BJ (cell line): ENCODE measurements at regions not wholly inside any gene's neighbourhood (a gene's known extent, or its start where the extent isn't known, plus 50 kb on each side); places are given as distances from the start of the nearest gene placed in this dataset.

Source experiments
- CTCF ChIA-PET: fragments of 350-600 bp; formaldehyde crosslinking; extraction: SDS; loops from one replicate; lab custom pipeline; 2021; ENCODE audit warnings: antibody characterized with exemption, inconsistent platforms; lab: Yijun Ruan, JAX
- POLR2A ChIA-PET: fragments of 300-600 bp; sonication (Branson Sonifier 250); formaldehyde crosslinking; extraction: SDS; loops from one replicate; lab custom pipeline; 2021; ENCODE audit warnings: antibody characterized with exemption; lab: Charles Lee
- DNase-seq: peaks from one replicate; pipeline ENCODE4 v3.0.0-alpha.2; 2011; ENCODE audit warnings: low read depth
- H3K27me3 ChIP-seq: 2 replicates; pipeline ENCODE4 v1.6.0; 2011; ENCODE audit warnings: low read length; ENCODE audit not compliant: control insufficient read depth, insufficient read depth
- H3K36me3 ChIP-seq: 2 replicates; pipeline ENCODE4 v1.5.1; 2011; ENCODE audit warnings: low read length; ENCODE audit not compliant: control insufficient read depth, insufficient read depth
- H3K4me3 ChIP-seq: 2 replicates; pipeline ENCODE4 v1.5.1; 2011; ENCODE audit warnings: low read depth, mild to moderate bottlenecking, control low read depth, low read length
- CTCF ChIP-seq: IDR thresholded peaks from 2 replicates; pipeline ENCODE4 v1.5.1; 2011; ENCODE audit warnings: low read depth, mild to moderate bottlenecking, control low read depth, inconsistent platforms, low read length, moderate library complexity; ENCODE audit not compliant: insufficient read depth

- ChIA-PET CTCF (no interaction called here), POLR2A (no interaction called here)
- Histone ChIP-seq H3K4me3 (no peak overlapping the region), H3K36me3 (no peaks in the 10 kb centered on the region), H3K27me3 (no peaks in the 10 kb centered on the region)
- DNase-seq, result no peak
- no peak for TF ChIP-seq CTCF
Observed at GRCh38 chr18:75879196-75879595, 451.7 kb upstream of the SMIM21 start.

- ChIA-PET POLR2A (no interaction called here), CTCF (no interaction called here)
- Histone ChIP-seq H3K27me3 (no peaks in the 10 kb centered on the region), H3K4me3 (no peak overlapping the region), H3K36me3 (no peaks in the 10 kb centered on the region)
- no peak for TF ChIP-seq CTCF
- no peak for DNase-seq
Observed at GRCh38 chr18:75875559-75875958, 448.1 kb upstream of the SMIM21 start.

GRCh38 chr18:75874401-75875089 is 447.0 kb upstream of the SMIM21 start:
- ChIA-PET POLR2A (no interaction called here), CTCF (no interaction called here)
- Histone ChIP-seq H3K36me3 (no peaks in the 10 kb centered on the region), H3K27me3 (no peaks in the 10 kb centered on the region), H3K4me3 (no peak overlapping the region)
- DNase-seq, result no peak
- no peak for TF ChIP-seq CTCF

- ChIA-PET POLR2A (no interaction called here), CTCF (no interaction called here)
- Histone ChIP-seq H3K4me3 (no peak overlapping the region), H3K27me3 (no peaks in the 10 kb centered on the region), H3K36me3 (no peaks in the 10 kb centered on the region)
- TF ChIP-seq CTCF, result no peak
- DNase-seq, result no peak
Observed at GRCh38 chr18:75871596-75871995, 444.1 kb upstream of the SMIM21 start.

GRCh38 chr18:75869162-75869561 is 441.7 kb upstream of the SMIM21 start:
- Histone ChIP-seq H3K36me3 (no peaks in the 10 kb centered on the region), H3K27me3 (no peaks in the 10 kb centered on the region), H3K4me3 (no peak overlapping the region)
- POLR2A ChIA-PET, result no interaction called here
- DNase-seq, result no peak
- no peak for TF ChIP-seq CTCF
- CTCF ChIA-PET, result no interaction called here
